GM12864 (cell line): ENCODE measurements at regions not wholly inside any gene's neighbourhood (a gene's known extent, or its start where the extent isn't known, plus 50 kb on each side); places are given as distances from the start of the nearest gene placed in this dataset.

Source experiments
- DNase-seq: peaks from one replicate; pipeline ENCODE4 v3.0.0-alpha.2; 2011; ENCODE audit warnings: low read depth
- H3K4me3 ChIP-seq: 2 replicates; pipeline ENCODE4 v1.5.1; 2011; ENCODE audit warnings: mild to moderate bottlenecking, low read depth, low read length, control low read depth
- TF ChIP-seq, protein P1 (sequence below): IDR thresholded peaks from 2 replicates; pipeline ENCODE4 v1.5.1; 2011; ENCODE audit warnings: low read depth, mild to moderate bottlenecking, moderate library complexity, low read length, control low read depth, inconsistent platforms; ENCODE audit errors: missing control alignments

DNA sequence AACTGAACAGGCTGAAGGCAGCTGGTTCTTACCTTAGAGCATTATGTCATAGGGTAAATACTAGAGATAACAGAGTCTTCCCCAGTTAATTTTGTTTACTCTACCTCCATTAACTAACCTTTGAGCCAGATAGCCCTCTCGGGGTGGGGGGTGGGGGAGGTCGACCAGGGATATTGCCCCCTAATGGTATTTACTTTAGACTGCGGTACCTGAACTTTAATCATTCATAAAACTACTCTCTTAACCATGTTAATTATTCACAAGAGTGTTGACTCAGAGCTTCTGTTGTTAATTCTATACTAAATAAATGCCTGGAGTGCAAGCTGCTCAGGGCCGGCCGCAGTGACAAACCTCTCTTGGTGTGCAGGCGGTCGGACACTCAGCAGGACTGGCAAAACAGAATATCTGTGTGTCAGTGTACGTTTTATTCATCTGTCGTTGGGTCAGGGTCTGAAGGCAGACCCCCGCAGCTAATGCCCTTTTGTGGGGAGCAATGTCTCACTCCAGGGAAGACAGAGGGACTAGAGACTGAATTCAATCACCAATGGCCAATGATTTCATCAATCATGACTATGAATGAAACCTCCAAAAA is 152.4 kb upstream of the COL21A1 start:
- TF ChIP-seq, protein P1, sequence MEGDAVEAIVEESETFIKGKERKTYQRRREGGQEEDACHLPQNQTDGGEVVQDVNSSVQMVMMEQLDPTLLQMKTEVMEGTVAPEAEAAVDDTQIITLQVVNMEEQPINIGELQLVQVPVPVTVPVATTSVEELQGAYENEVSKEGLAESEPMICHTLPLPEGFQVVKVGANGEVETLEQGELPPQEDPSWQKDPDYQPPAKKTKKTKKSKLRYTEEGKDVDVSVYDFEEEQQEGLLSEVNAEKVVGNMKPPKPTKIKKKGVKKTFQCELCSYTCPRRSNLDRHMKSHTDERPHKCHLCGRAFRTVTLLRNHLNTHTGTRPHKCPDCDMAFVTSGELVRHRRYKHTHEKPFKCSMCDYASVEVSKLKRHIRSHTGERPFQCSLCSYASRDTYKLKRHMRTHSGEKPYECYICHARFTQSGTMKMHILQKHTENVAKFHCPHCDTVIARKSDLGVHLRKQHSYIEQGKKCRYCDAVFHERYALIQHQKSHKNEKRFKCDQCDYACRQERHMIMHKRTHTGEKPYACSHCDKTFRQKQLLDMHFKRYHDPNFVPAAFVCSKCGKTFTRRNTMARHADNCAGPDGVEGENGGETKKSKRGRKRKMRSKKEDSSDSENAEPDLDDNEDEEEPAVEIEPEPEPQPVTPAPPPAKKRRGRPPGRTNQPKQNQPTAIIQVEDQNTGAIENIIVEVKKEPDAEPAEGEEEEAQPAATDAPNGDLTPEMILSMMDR = no peak
- no peak for DNase-seq
- H3K4me3 ChIP-seq = no peak overlapping the region

DNA sequence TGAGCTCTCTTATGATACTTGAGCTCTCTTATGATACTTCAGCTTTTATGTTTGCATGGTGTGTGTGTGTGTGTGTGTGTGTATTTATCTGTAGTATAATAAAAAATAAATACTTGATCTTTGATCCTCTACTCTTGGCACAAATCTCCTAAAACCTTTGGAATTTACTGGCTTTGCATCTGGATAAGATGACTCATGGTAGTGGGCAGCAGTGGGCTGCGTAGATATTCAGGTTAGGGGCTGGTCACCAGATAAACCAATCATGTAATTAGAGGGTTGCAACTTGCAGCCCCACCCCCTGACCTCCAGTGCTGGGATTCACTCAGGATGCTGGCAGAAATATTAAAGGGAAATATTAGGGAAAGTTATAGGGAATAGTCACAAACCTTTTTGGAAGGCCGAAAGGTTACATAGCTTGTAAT is 151.9 kb upstream of the COL21A1 start:
- TF ChIP-seq, protein P1 = no peak
- no peak overlapping the region for H3K4me3 ChIP-seq
- DNase-seq = no peak

DNA sequence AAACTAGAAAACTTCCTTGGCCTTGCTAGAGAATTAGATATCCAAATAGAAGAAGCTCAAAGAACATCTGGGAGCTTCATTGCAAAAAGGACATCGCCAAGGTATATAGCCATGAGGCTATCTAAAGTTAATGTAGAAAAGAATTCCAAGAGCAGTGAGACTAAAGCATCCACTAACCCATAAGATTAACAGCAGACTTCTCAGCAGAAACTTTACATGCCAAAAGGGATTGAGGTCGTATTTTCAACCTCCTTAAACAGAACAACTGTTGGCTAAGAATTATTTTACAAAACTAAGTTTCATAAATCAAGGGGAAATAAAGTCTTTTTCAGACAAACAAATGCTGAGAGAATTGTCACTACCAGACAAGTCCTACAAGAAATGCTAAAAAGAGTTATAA is 149.1 kb upstream of the COL21A1 start:
- TF ChIP-seq, protein P1 = no peak
- no peak overlapping the region for H3K4me3 ChIP-seq
- no peak for DNase-seq

DNA sequence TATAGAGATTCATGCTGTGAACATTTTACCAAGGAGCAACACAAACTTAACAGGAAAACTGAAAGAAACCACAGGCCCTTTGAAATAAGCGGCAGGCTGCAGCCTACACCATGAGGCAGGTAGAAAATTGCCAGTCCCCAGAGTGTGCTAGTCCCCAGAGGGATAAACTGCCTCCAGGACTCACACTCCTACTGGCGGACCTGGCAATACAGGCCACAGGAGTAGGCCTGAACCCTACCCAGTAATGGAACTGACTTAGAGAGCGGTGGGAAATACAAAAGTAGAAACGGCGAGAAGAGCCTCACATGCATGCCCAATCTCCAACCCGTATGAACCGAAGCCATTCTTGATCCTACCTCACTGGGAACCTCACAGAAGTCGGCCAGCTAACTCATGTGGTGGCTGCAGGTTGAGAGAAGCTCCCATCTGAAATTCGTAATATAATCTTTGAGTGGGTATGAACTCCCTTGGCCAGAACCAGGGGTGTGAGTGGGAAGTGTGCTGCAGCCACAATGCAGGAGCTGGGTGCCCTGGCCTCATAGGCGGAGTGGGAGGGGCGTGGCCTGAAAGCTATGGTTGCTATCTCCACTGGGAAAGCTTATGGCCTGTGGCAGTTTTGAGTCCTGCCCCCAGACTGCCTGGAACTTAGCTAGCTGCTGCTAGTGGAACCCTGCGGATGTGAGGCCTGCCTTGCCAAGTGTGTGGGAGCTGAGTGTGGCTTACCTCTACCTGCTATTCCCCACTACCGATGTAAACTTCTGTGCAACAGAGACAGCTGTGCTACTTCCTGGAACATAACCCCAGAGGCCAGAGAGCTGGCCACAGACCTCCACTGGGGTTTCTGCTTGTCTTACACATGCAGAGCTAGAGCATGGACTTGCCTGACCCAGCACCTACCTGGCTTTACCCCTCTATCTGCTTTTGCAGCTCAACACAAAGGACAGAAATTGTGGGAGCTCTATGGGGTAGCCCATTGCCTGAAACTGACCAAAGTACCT is 146.5 kb upstream of the COL21A1 start:
- DNase-seq = no peak
- TF ChIP-seq, protein P1 = no peak
- H3K4me3 ChIP-seq = no peak overlapping the region

DNA sequence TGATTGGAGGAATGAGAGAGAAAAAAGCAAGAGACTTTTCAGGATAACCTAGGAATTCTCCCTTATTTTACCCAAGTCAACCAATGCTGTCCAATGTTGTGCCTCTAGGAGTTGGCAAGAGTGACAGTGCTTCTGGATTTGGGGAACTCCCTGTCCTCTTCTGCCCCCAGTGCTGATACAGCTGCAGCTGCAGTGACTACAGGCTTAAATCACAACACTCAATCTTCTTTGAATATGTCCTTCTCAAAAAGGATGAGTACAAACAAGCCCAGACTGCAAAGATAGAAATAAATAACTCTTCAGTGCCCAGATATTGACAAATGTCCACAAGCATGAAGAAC is 141.0 kb upstream of the COL21A1 start:
- no peak for DNase-seq
- TF ChIP-seq, protein P1 = no peak
- no peak overlapping the region for H3K4me3 ChIP-seq

DNA sequence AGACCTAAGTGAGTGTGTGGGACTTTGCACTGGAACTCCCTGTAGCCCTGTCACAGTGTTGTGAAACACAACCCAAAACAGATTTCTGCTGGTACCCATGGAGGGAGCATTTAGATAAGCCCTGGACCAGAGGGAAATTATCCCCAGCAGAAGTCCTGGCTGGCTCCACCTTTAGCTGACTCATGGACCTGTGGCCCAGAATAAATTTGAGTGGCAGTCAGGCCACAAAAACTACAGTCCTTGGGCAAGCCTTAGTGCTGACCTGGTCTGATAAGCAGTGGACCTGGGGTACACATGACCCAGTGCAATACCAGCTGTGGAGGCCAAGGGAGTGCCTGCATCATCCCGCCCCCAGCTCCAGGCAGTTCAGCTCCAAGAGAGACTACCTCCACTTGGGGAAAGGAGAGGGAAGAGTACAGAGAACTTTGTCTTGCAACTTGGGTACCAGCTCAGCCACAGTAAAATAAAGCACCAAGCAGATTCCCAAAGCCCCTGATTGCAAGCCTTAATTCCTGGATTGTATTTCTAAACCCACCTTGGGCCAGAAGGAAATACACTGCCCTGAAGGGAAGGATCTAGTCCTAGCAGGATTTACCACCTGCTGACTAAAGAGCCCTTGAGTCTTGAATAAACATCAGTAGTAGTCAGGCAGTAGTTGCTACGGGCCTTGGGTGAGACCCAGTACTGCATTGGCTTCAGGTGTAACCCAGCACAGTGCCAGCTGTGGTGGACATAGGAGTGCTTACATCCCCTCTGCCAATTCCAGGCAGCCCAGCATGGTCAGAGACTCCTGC is 140.4 kb upstream of the COL21A1 start:
- TF ChIP-seq, protein P1 = no peak
- no peak overlapping the region for H3K4me3 ChIP-seq
- DNase-seq = no peak
